CD4-positive, alpha-beta T cell treated with Interleukin-4 for 1 hour (primary cell): ENCODE measurements at regions not wholly inside any gene's neighbourhood (a gene's known extent, or its start where the extent isn't known, plus 50 kb on each side); places are given as distances from the start of the nearest gene placed in this dataset.
"Not testable (repeated sequence)": the region's sequence is repeated elsewhere in the genome, so short reads cannot be mapped to it uniquely, and the experiment has no call there.

Experiments
- DNase-seq, 2 donors: peaks; one replicate each; pipeline ENCODE4 v3.0.0-alpha.2; 2020 to 2022

DNA sequence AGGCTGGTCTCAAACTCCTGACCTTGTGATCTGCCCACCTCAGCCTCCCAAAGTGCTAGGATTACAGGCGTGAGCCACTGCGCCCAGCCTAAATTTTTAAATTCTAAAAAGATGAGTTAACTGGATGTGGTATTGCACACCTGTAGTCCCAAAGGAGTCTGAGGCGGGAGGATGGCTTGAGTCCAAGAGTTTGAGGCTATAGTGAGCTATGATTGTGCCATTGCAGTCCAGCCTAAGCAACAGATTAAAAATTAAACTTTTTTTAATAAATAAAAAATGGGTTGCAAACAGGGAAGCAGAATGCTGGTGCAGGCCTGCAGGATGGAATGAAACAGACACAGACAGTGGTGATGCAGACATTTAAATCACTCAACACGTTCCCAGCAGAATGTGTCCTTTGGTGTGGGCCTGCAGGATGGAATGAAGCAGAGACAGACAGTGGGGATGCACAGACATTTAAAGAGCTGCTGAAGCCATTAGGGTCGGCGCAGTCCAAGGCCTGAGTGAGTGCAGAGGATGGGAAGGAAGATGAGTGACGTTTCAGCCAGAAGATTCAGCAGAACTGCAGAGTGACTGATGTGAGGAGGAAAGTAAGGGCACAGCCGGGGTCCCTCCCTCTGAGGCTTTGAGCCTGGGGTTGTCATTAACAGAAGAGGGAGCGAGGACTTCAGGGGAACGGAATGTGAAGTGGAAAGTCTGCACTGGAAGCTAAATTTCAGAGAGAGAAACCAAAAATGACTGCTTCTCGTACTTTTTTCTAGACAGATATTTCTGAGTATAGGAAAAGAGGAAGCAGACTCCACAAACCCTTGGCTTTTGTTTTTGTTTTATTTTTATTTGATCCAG lies 117.5 kb downstream of the RIN2 start:
- DNase-seq, result no peak

DNA sequence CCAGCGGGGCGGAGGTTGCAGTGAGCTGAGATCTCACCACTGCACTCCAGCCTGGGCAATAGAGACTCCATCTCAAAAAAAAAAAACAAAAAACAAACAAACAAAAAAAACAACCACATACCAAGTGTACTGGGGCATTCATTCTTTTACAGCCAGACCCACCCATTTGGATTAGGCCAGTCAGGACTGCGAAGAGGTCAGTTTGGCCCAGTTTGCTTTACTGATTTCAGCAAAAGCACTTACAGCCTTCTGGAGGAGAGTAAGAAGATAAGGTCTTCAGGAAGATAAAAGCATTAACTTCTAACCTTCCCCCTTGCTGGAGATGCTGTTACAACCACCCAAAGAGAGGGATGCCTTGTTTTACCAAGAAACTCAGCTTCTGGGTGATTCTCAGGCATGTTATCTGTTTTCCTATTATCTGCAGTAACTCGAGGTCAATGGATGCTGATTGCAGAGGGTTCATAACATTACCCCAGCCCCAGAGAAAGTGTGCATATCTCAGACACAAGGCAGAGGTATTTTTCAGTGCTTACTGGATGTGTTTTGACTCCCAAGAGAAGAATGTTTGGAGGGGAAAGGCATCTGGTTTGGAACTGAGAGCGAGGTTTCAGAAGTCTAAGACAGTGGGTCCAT lies 118.9 kb downstream of the RIN2 start:
- no peak for DNase-seq

- DNase-seq, result not testable (repeated sequence)
These were observed 121.8 kb downstream of the RIN2 start for GRCh38 chr20:19879874-19880255.

DNA sequence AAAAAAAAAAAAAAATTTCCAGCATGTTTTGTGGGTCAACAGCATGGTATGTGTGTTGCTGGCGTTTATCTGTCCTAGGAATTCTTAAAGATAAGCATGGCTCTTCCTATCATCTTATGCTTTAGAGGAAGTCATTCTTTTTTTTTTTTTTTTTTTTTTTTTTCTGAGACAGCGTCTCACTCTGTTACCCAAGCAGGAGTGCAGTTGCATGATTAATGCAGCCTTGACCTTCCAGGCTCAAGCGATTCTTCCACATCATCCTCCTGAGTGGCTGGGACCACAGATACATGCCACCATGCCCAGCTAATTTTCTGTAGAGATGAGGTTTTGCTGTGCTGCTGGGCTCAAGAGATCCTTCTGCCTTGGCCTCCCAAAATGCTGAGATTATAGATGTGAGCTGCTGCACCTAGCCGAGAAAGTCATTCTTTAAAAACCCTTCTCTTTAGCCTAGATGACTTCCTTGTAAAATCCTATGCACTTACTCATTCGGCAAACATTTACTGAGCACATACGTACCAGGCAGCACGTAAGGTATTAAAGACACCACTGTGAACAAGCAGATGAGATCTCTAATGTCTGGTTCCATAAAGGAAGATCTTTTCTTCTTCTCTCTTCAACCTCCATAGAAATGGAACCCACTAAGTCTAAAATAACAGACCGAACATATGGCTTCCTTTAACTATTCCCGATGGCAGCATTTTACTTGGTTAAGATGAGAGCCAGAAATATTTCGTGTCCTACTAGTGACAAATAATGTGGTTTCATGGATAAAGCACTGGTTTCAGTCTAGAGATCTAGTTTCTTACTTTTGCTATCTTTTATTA lies 122.4 kb downstream of the RIN2 start:
- DNase-seq, result no peak

DNA sequence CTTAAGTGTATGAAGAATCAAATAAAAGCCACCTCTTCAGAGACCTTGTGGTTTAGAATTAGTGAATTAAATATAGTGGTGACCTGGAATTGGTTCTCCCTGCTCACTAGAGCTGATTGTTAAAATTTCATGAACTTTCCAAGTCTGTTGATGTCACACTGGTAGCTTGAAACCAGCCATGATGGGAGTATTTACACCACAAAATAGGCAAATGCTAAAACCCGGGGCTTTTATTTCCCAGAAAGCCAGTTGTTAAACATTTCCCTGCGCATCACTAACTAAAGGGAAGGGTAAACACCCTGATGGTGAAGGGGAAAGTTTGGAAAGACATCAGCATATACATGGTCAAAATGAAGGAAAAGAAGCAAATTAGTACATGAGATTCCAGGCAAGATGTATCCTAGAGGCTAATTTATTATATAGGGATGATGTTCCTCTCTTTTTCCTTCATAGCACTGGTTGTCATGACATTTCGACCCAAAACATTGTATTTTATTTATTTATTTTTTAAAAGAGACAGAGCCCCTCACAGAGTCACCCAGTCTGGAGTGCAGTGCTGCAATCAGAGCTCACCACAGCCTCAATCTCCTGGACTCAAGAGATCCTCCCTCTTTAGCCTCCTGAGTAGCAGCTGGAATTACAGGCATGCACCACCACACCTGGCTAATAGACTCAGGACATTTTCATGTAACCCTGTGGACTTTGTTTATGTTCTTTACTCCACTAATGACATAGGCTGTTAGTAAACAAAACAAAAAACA lies 123.2 kb downstream of the RIN2 start:
- DNase-seq, result no peak

- no peak for DNase-seq
These were observed 123.9 kb downstream of the RIN2 start for GRCh38 chr20:19881990-19882389.

DNA sequence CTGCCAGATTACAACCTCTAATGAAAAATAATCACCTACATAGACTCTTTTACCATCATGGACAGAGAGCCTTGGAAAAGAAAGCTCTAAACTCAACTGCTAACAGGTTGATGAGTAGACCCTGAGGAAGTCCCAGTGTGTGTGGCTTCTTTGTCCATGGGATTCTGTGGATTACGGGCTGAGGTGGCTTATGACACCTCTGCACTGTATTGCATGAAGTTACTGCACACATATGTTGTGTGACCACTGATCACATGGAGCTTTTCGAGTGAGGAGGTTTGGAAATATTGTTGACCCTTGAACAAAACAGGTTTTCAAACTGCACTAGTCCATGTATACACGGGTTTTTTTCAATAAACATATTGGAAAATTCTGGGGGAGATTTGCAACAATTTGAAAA lies 124.4 kb downstream of the RIN2 start:
- no peak for DNase-seq

GRCh38 chr20:19883501-19883900 lies 125.4 kb downstream of the RIN2 start:
- no peak for DNase-seq

DNA sequence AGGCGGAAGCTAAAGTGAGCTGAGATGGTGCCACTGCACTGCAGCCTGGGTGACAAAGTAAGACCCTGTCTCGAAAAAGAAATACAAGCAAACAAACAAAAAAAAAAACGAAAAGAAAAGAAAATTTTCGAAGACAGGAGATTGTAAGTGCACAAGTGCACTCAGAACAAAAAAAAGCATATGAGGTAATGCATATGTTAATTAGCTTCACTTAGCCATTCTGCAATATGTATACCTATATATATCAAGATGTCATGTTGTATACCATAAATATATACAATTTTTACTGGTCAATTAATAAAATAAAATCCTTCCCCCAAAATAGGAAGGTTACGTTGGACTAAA lies 127.5 kb downstream of the RIN2 start:
- DNase-seq, result no peak

GRCh38 chr20:19885939-19886660 lies 128.0 kb downstream of the RIN2 start:
- no peak for DNase-seq

DNA sequence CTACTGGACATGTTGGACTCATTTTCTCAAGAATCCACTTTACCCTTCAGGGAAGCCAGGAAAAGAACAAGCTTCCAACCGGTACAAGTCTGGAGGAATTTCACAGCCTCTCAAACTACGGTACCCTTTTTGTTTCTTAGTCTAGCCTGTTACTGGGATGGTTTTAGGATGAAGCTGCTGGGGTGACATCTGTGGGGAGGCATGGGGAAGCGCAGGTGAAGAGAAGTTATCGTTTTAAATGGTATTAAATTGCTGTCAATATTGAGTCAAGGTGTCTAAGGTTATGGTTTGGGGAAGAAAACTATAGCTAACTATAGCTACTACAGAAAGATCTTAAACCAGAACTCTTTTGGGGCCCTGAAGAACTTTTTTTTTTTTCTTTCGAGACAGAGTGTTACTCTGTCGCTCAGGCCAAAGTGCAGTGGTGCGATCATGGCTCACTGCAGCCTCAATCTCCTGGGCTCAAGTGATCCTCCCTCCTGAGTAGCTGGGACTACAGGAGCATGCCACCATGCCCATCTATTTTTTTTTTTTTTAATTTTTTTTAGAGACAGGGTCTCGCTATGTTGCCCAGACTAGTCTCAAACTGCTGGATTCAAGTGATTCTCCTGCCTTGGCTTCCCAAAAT lies 128.7 kb downstream of the RIN2 start:
- no peak for DNase-seq

- DNase-seq, result no peak
These were observed 129.4 kb upstream of the NAA20 start for GRCh38 chr20:19887556-19888268.

DNA sequence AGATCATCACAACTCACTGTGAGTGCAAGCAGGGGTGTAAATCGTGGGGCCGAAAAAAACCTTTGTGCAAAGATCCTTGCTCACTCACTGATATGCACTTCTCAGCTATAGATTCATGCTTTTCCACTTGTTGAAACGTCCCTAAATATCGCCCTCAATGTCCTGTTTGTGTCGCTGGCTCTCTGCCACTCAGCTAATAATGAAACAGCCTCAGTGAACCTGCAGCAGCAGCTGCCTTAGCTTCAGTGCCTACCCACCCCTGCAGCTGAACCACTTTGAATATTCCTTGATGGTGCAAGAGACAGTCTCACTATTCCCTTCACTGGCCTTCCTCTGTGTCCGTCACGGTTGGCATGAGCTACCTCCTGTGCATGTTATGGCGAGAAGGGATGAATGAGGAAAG lies 128.9 kb upstream of the NAA20 start:
- no peak for DNase-seq

GRCh38 chr20:19889011-19889953 lies 127.9 kb upstream of the NAA20 start:
- no peak for DNase-seq

- DNase-seq, result no peak
These were observed 126.6 kb upstream of the NAA20 start for GRCh38 chr20:19890445-19891051.

DNA sequence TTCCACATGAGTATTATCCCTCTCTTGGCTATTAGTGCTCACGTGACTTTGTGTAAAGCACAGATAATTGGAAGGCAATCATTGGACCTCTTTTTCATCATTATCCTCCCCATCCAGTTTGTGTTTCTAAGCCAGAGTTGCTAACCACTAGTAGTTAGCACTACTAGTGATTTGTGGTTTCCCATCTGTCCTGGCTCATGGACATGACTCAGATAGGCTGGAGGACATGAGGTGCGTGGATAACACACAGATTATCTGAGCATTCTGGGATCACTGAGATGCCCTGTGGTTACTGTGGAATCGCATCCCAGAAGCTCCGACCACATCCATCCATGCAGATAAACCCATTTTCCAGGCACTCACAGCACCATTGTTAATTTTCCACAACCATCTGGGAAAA lies 123.8 kb upstream of the NAA20 start:
- no peak for DNase-seq

- no peak for DNase-seq
These were observed 121.4 kb upstream of the NAA20 start for GRCh38 chr20:19895761-19896160.

GRCh38 chr20:19897891-19898290 lies 119.3 kb upstream of the NAA20 start:
- DNase-seq, result no peak

DNA sequence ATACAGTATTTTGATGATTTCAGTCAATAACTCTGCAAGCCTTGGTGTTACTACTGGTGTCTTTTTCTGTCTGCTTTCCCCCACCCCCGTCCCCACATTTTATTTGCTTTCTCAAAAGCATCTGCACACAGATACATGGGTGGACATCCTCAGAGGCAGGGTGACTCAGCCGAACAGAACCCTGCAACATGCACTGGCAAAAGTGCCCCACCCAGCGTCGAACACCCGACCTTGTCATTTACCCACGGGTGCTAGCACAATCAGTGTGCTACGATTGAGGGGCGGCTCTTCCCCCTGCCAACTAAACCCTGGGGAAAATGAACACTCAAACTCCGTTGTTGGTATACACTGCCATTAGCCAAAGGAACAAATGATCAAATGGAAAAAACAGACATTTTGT lies 115.9 kb upstream of the NAA20 start:
- peak in 1 of 2 donors; percentile 43 for DNase-seq
